ENCODE measurements at regions not wholly inside any gene's neighbourhood (a gene's known extent, or its start where the extent isn't known, plus 50 kb on each side); places are given as distances from the start of the nearest gene placed in this dataset.
A peak's percentile ranks its signal among the peaks of the same experiment; 100 is the strongest.

- DNase-seq (ENCODE audit: low spot score), result no peak
Observed at GRCh38 chr10:129285459-129285858, 181.6 kb upstream of the MGMT start.

- no peak for DNase-seq (ENCODE audit: low spot score)
Observed at GRCh38 chr10:129288999-129289584, 177.9 kb upstream of the MGMT start.

- no peak for DNase-seq (ENCODE audit: low spot score)
Observed at GRCh38 chr10:129293991-129294700, 172.9 kb upstream of the MGMT start.

GRCh38 chr10:129294944-129295343 lies 172.1 kb upstream of the MGMT start:
- no peak for DNase-seq (ENCODE audit: low spot score)

GRCh38 chr10:129305046-129305445 lies 162.0 kb upstream of the MGMT start:
- no peak for DNase-seq (ENCODE audit: low spot score)

GRCh38 chr10:129307141-129307540 lies 159.9 kb upstream of the MGMT start:
- no peak for DNase-seq (ENCODE audit: low spot score)

- DNase-seq (ENCODE audit: low spot score), result no peak
Observed at GRCh38 chr10:129308953-129309564, 158.0 kb upstream of the MGMT start.

- no peak for DNase-seq (ENCODE audit: low spot score)
Observed at GRCh38 chr10:129309565-129309964, 157.5 kb upstream of the MGMT start.

- DNase-seq (ENCODE audit: low spot score), result no peak
Observed at GRCh38 chr10:129310881-129311280, 156.2 kb upstream of the MGMT start.

- no peak for DNase-seq (ENCODE audit: low spot score)
Observed at GRCh38 chr10:129319934-129320333, 147.1 kb upstream of the MGMT start.

- no peak for DNase-seq (ENCODE audit: low spot score)
Observed at GRCh38 chr10:129320340-129320739, 146.7 kb upstream of the MGMT start.

GRCh38 chr10:129321727-129322126 lies 145.3 kb upstream of the MGMT start:
- no peak for DNase-seq (ENCODE audit: low spot score)

- no peak for DNase-seq (ENCODE audit: low spot score)
Observed at GRCh38 chr10:129322933-129323820, 143.9 kb upstream of the MGMT start.

- no peak for DNase-seq (ENCODE audit: low spot score)
Observed at GRCh38 chr10:129323879-129324278, 143.2 kb upstream of the MGMT start.

GRCh38 chr10:129325893-129326292 lies 141.1 kb upstream of the MGMT start:
- DNase-seq (ENCODE audit: low spot score), result no peak

GRCh38 chr10:129328546-129328945 lies 138.5 kb upstream of the MGMT start:
- no peak for DNase-seq (ENCODE audit: low spot score)

- DNase-seq (ENCODE audit: low spot score), result no peak
Observed at GRCh38 chr10:129329385-129330055, 137.5 kb upstream of the MGMT start.

GRCh38 chr10:129330211-129330610 lies 136.8 kb upstream of the MGMT start:
- DNase-seq (ENCODE audit: low spot score), result no peak

GRCh38 chr10:129331207-129331838 lies 135.7 kb upstream of the MGMT start:
- no peak for DNase-seq (ENCODE audit: low spot score)

GRCh38 chr10:129331839-129332220 lies 135.2 kb upstream of the MGMT start:
- DNase-seq (ENCODE audit: low spot score), result no peak

GRCh38 chr10:129332476-129332875 lies 134.6 kb upstream of the MGMT start:
- peak; percentile 61 for DNase-seq (ENCODE audit: low spot score)

- no peak for DNase-seq (ENCODE audit: low spot score)
Observed at GRCh38 chr10:129333706-129334105, 133.3 kb upstream of the MGMT start.
